ENCODE measurements at regions not wholly inside any gene's neighbourhood (a gene's known extent, or its start where the extent isn't known, plus 50 kb on each side); places are given as distances from the start of the nearest gene placed in this dataset.
"Not testable (repeated sequence)": the region's sequence is repeated elsewhere in the genome, so short reads cannot be mapped to it uniquely, and the experiment has no call there.

GRCh38 chr16:85225721-85226120 lies 113.4 kb upstream of the CIBAR2 start:
- no peak for DNase-seq

- DNase-seq: no peak
Measured at GRCh38 chr16:85227084-85227945, 115.0 kb upstream of the CIBAR2 start.

GRCh38 chr16:85227946-85228862 lies 115.9 kb upstream of the CIBAR2 start:
- DNase-seq: no peak

GRCh38 chr16:85228970-85229430 lies 116.7 kb upstream of the CIBAR2 start:
- no peak for DNase-seq

- DNase-seq: no peak
Measured at GRCh38 chr16:85229869-85230462, 117.7 kb upstream of the CIBAR2 start.

GRCh38 chr16:85230764-85231383 lies 118.6 kb upstream of the CIBAR2 start:
- not testable (repeated sequence) for DNase-seq

- no peak for DNase-seq
Measured at GRCh38 chr16:85231959-85232358, 119.7 kb upstream of the CIBAR2 start.

- DNase-seq: no peak
Measured at GRCh38 chr16:85232369-85233142, 120.3 kb upstream of the CIBAR2 start.

- no peak for DNase-seq
Measured at GRCh38 chr16:85233516-85233915, 121.2 kb upstream of the CIBAR2 start.

- DNase-seq: no peak
Measured at GRCh38 chr16:85234310-85235204, 122.3 kb upstream of the CIBAR2 start.

GRCh38 chr16:85235991-85236817 lies 123.9 kb upstream of the CIBAR2 start:
- no peak for DNase-seq

GRCh38 chr16:85236818-85237150 lies 124.5 kb upstream of the CIBAR2 start:
- no peak for DNase-seq

- no peak for DNase-seq
Measured at GRCh38 chr16:85237817-85238216, 125.5 kb upstream of the CIBAR2 start.

- no peak for DNase-seq
Measured at GRCh38 chr16:85238233-85238647, 126.0 kb upstream of the CIBAR2 start.

GRCh38 chr16:85239239-85239638 lies 127.0 kb upstream of the CIBAR2 start:
- no peak for DNase-seq

- DNase-seq: no peak
Measured at GRCh38 chr16:85239871-85240270, 127.6 kb upstream of the CIBAR2 start.

GRCh38 chr16:85240982-85241924 lies 129.0 kb upstream of the CIBAR2 start:
- DNase-seq: no peak

GRCh38 chr16:85242140-85242539 lies 129.9 kb upstream of the CIBAR2 start:
- no peak for DNase-seq

GRCh38 chr16:85243308-85243707 lies 131.0 kb upstream of the CIBAR2 start:
- no peak for DNase-seq

Measured in GF-D8 (cell line).